Activated CD4-positive, alpha-beta T cell treated with anti-CD3 and anti-CD28 coated beads, Interleukin-10, Interleukin-2, amounts not matched to agents 100 ng/mL and 50 ng/mL, durations not matched to agents 16 hours and 8 hours (primary cell): ENCODE measurements at regions not wholly inside any gene's neighbourhood (a gene's known extent, or its start where the extent isn't known, plus 50 kb on each side); places are given as distances from the start of the nearest gene placed in this dataset.

Source experiments
- DNase-seq: peaks from one replicate; pipeline ENCODE4 v3.0.0-alpha.2; 2020

DNA sequence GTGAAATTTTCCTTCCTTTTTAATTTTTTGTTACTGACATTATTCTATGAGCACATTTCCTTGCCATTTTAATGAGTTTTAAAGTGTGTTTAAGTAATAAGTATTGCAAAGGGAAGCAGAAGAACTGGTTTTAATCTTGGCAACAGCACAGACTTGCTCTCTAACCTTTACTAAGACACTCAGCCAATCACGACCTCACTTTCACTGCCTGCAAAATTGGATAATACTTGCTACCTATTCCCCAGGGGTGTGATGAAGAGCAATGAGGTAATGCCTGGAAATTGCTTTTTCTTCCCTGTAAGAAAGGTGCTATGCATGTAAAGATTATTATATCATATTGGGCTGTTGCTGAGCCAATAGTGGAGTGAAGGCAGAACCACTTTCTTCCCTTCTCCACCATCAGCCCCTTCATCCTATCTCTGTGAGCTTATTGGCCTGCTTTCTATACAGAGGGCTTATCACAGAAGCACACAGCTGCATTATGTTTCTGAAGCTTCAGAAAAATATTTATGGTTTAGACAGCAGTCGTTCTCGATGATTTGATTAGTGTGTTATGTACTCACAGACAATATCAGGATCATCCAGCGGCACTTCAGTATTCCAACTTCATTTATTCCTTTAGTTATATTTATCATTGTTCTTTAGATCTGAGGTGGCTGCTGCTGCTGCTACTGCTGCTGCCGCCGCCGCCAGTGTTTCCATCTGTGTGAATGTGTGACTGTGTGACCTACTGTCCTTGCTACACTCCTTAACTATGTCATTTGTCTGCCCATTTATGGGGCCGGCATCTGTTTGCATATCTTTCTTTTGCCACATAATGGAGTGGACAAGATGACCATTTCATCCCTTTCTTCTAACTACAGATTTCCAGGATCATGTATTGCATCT lies 255.1 kb downstream of the C4orf33 start:
- DNase-seq: no peak

DNA sequence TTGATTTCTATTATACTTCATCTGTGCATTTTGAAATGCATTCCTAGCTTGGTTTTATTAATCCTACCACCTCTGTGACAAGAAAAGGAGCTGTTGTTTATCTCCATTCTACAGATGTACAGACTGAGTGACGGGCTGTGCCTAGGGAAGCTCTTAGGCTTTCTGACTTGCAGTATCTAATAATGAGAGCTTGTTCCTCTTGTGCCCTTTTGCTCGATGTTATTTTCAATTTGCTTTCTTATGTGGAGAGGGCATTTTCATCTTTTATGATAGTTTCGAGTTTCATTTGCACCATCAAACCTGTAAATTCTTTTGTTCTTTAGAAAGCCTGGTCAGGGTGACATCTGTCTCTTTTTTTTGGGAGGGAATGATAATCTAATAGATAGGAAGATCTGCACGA lies 256.5 kb downstream of the C4orf33 start:
- DNase-seq: no peak

DNA sequence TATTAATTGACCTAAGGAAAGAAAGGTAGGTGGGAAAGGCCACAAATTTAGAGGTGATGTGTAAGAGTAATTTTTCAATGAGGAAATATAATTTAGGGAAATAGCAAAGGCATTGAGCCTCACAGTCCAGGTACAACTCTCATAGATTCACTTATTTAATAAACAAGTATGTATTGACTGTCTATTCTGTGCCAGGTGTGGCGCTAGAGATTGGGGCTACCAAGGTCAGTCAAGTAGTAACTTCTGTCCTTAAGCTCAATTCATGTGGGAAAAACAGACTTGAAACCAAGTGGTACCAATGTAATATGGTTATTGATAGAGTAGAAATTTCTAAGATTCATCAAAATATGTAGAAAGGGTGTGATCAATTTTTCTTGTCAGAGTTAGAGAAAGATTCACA lies 257.5 kb downstream of the C4orf33 start:
- no peak for DNase-seq

DNA sequence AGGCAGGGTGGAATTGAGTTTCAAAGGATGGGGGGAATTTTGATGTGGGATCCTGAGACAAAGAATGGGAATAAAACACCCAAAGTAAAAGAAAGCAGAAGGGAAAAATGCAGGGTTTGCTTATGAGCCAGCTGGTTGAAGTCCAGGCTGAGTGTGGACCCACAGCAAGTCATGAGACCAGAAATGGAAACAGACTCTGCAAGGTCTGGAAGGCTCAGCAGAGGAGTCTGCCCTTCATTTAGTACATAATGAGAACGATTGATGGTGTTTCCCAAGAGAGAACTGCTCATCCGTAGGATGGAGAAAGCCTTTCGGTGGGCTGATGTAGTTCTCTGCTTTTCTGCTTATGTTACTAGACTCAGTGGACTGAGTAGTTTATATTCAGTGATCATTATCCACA lies 259.1 kb downstream of the C4orf33 start:
- no peak for DNase-seq

DNA sequence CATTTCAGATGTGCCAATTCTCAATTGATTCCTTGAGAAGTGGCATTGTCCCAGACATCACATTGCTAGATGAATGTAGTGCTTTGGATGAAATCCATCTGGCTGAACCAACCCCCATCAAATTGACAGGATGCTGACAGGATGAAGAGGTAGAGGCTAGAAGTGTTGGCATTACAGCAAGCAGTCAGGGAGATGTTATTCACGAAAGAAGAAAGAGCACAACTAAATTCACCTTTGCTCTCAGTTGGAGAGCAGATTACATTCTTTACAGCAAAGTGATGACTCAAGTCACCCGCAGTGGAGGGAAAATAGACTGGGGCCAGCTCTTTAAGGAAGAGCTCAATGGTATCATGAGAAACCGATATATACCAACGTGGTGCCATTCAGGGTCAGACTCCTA lies 259.6 kb downstream of the C4orf33 start:
- DNase-seq: no peak

DNA sequence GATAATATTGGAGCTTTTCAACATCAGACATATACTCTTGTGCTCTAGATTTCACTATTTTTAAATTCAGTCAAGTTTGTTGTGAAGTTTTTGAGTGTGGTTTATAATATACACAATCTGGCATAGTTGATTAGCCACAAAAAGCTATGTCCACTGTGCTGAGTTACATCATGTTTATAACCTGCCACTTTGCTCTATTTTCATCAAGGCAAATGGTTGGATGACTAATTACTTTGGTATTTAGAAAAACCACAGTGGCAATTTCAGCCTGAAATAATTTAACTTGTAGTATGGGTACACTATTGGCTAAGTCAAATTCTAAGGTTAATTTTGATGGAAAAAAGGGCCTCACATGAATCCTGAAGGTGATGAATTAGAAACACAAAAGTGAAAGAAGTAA lies 262.6 kb downstream of the C4orf33 start:
- DNase-seq: no peak

DNA sequence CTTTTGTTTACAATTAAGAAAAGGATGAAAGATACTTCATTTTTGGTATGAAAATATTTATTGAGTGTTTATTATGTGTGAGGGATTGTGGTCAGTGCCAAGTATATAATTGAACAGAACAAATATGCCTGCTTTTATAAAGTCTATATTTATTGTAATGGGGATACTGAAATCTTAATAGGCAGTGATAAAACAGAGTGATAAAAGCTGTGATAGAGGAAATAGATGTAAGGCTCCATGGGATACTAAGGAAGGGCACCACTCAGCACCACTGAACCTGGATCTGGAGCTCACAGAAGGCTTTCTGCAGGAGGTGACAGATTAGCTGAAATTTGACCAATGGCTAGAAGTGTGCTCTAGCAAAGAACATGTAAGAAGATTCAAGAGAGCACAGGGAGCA lies 263.5 kb downstream of the C4orf33 start:
- no peak for DNase-seq

DNA sequence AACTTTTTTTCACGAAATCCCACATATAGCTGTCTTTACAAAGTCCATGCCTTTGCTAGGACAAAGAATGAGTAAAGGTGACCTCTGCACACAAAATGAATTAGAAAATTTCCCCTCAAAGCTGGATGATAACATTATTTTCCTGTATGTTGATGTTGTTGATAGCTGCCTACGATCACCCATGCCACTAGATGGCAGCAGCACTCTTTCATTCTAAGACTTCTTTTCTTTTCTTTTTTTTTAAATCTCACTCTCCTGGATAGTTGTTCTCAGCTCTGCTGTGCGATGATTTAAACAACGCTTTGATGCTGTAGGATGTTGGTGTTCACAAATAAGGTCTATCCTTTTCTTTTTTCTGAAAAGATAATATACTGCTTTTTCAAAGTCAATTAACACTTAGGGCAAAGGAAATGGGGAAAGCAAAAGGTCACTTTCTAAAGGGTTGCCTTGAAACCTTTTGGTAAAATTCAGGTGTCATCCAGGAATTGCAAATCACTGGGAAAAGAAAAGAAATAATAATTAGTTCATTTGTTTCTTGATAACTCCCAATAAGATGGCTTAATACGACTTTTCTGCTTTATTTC lies 266.8 kb downstream of the C4orf33 start:
- peak; percentile 49 for DNase-seq

DNA sequence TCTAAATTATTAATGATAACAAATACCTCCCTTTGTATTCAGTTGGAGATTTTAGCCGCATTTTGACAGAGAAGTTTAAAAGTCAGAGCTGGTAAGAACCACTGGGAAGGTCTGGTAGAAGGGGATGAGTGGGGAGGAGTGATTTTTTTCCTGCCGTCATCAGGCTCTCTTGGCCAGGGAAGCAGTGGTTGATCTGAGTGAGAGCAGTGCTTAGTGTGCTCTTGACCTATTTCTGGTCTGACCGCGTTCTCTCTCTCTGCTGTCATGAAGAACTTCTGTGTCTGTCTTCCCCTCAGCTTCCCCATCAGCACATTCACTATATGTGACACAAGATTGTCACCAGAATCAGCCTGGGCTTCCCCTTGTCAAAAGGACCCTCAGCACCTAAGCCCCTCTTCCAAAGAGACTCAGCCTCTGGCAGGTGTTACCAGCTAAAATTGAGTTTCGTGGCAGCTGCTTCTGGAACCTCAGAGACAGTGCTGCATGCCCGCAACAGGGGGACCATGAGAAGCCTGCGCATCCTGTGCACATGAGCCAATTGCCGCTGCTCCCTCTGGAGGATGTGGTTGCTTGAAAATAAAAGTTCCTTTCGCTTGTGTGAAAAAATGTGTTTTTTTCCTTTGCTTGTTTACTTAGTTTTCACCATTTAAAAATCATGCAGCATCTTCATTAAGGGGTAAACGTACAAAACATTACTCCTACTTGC lies 268.9 kb downstream of the C4orf33 start:
- no peak for DNase-seq

DNA sequence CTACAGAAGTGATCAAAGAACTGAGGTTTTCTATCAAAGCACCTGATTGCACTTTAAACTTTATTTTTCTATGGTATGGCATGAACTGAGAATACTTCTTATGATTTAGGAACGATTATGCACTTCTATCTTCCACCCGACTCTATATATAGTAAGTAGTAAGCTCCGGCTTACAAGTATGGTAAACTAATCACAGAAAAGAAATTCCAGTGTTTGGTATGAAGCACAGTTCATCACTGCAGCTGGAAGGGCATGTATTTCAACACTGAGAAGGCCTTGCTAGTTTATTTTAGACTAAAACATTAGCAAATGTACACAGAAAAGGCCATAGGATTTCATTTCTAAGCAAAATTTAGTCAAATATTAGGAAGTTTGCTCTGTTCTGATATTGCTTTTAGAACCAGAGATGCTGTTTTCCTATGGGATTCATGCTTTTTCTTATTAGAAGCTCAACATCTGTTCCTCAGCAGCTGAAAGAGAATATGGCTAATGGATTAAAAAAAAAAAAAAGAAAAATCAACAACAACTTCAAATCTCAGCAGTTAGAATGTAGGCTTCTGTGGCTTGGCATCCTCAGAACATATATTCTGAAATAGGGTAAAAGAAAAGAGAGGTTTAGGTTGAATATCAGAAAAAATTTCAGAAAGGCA lies 273.5 kb downstream of the C4orf33 start:
- DNase-seq: no peak

DNA sequence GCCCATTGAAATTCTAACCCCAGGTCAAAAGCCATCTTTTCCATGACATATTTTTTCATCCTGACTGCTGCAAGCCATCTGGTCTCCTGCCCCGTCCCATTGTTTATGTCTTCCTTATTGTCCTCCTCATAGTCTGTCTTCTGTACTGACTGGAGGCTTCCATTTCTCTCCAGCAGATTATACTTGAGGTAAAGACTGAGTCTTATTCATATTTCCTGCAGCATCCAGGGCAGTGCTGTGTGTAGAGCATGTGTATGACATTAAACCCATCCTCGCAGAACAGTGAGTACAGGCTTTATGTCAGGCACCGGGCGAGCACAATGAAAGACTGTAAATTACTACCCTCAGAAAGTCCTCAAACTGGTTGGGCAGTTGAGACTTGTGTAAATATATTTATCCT lies 275.1 kb downstream of the C4orf33 start:
- DNase-seq: no peak

DNA sequence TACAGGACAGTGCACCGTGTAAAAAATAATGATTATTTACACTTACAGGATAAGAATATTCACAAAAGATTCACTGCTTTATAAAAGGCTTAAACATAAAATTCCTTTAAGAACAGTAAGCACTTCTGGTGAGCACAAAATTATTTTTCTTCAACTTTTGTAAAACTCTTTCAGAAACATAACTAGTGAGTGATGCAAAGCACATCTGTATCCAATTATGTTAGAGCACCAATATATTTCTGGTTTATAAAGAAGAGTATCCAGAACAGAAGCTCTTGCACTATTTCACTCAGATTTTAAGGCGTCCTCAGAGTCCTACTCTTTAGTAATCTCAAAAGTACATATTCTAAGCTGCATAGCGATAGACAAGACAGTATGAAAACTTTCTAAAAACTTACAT lies 276.0 kb downstream of the C4orf33 start:
- no peak for DNase-seq

DNA sequence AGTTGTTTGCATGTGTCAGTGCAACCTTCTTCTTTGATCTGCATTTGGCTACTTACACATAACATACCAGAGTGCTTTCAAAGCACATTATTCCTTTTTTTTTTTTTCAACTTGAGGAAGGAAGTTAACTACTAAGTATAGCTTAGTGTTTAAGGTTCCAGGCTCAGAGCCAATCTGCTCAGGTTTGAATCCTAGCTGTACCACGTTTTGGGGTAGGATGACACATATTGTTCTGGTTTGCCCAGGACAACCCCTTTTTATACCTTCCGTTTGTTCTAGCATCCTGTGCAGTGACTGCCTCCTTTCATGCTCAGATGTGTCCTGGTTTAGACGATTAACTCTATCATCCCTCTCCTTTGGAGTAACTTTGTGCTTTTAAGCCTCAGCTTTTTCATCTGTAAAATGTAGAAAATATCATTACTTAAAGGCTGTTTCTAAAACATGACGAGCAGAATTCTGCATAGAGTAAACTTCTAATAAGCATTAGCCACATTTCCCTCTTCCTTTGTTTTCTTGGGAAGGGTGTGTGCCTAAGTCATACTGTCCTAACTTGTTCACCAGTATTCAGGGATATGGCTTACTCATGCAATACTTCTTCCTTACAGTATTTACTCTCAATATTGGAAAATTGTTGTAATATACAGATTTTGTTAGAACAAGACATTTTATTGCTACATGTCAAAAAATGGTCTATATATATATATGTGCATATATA lies 281.3 kb downstream of the C4orf33 start:
- DNase-seq: no peak

DNA sequence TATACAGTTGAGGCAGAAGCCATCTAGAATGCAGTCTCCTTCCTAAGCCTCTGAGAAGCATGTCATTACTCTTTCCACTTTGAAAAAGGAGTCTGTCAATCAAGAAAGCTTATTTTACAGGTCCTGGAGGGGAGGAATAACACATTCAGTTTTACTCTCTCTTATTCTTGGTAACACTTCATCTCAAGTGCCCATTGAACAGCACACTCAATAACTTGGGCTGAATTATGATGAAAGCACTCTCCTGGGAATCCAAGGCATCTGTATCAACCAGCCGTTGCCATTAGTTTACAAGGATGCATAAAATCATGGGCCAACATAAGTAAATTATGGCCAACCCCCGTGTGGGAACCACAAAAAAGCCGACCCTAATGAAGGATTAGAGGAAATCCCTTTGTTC lies 282.4 kb downstream of the C4orf33 start:
- DNase-seq: no peak

DNA sequence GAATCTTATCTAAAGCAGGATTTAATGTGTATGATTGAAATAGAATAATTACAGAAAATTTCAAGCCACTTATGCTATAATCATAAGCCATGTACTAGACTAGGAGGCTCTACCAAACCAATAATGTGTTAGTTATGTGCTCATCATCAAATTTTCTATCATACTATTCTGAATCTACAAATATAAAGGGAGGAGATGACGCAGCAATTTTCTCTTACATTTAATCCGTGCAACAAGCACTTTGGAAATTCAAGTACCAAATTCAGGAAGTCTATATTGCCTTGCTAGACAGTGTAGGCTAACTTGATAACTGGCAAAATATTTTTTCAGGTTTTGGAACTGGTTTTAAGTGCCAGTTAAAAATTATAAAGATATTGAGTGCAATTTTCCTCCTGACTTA lies 283.5 kb downstream of the C4orf33 start:
- DNase-seq: no peak

DNA sequence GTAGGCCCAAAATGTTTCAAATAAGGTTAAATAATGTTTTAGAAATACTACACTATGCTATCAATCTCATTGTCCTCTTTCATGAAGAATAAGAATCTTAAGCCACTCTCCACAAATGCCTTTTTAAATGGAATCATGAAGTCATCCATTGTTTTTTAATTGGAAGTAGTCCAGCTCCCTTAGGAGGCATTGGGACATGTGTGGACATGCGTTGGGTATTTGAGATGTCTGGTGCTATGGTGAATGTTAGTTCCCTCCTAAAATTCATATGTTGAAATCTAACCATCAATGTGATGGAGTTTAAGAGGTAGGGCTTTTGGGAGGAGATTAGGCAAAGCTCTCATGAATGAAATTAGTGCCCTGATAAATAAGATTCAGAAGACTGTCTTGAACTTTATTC lies 289.0 kb downstream of the C4orf33 start:
- DNase-seq: no peak

DNA sequence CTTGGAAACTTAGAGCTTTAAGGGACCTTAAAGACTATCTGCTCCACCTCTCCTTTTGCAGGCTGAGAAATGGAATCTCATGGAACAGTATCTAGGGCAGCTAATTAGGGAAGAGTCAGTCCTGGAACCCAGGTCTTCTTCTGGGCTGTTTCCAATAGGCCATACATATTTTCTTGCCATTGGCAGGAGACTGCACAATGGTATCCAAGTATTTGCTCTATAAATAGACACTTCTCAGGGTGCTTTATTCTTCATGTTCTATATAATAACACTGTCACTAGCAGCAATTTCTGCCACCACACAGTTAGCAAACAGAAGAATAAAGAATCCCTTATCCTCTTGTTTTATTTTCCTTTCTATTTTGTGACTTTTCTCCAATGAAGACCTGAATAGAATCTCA lies 291.7 kb downstream of the C4orf33 start:
- DNase-seq: no peak

DNA sequence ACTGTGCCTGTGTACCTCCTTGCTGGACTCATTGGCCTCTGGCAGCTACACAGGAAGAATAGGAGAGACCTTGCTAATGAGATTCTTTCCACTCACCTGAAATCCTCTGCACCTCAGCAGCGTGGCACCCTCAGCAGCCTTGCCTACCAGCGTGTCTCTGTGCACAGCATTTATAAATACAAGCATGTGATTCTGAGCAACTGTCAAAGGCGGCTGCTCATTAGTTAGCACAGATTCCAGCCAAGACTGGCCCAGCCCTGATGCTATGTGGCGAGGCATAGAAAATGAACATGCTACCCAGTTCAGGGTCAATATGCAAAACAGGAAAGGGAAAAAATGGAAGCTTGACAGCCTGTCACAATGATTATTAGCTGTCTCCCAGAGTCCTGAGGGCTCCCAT lies 298.0 kb downstream of the C4orf33 start:
- DNase-seq: no peak

DNA sequence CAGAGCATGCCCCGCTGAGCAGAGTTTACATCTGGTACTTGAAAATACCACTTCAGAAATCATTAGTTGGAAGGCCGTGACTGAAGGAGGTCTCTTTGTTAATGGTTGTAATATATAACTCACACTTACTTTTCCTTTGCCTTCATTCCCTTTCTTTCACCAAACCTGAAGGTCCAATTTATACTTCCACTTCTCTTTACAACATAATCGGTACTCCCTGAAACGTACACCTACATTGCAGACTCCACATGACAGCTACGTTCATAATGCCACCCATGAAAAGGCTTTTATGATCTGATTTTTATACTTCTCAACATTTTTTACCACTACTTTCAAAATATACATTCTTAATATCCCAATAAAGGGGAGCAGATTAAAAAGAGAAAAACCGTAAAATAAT lies 298.7 kb downstream of the C4orf33 start:
- no peak for DNase-seq

DNA sequence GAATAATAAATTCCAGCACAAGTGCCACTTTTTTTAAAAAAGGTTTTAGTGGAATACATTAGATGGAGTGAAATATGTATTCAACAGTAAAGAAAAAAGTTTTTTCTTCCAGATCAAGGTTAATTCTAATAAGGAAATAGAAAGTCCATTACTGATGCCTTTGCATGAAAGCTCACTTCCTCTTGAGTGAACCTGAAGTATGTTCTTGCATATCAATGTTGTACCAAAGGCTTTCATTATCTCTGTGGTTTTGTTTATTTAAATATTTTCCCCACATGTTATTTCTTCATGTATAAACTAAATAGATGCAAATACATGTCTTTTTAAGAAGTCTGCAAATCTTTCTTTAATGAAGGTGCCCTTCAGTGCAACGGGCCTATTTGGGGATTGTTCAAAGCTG lies 307.9 kb downstream of the C4orf33 start:
- no peak for DNase-seq

DNA sequence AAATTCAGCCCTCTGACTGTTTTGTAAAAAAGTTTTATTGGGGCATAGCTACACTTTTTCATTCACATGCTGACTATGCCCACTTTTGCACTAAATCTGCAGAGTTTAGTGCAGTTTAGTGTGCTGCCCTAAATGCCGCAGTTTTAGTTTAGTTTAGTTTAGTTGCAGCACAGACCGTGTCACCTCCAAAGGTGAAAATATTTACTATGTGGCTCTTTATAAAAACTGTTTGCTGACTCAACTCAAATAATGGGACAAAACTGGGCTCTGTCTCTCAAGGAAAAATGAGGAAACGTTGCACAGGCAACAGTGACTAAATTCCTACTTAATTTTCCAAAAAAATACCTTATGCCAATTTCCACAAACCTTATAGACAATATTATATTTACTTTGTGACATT lies 314.2 kb downstream of the C4orf33 start:
- DNase-seq: no peak

DNA sequence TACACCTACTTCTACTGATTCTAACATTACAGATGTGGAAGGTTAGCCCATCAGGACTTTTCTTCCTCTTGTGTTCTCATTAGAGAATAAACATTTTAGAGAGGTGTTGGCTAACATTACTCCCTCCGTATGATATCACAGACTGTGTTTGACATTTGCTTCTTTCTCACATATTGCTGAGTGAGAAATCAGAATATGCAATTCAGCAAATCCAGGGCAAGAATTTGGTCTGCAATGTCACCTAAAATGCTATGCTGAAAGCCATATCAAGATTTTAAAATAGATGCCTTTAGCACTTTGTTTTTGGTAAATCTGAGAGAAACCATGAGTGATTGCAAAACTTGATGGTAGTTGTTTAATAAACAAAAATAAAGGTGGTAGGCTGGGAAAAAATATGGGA lies 319.1 kb downstream of the C4orf33 start:
- no peak for DNase-seq

DNA sequence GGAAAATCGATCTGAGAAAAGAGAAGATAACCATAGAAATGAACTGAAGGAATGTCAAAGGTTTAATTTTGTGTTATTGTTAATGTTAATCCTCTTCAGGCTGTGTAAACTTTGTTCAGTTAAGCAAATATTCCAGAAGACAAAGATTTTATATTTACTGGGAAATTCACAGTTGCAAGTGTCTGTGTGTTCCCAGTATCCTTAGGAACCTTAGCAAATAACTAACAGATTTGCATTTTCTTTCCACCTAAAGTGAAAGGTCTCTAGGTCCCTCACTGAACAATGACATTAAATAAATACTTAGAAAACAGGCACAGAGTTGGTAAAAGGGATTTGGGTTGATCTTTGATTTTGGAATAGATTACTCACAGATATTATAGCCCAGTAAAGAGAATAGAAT lies 324.7 kb downstream of the C4orf33 start:
- no peak for DNase-seq
